ENCODE measurements at regions not wholly inside any gene's neighbourhood (a gene's known extent, or its start where the extent isn't known, plus 50 kb on each side); places are given as distances from the start of the nearest gene placed in this dataset.
A peak's percentile ranks its signal among the peaks of the same experiment; 100 is the strongest.

- H3K4me1 ChIP-seq: no peaks in the 10 kb centered on the region
- no peak overlapping the region for H3K9ac ChIP-seq (ENCODE audit: low read depth in 2 of 2, low read length in 2 of 2)
- H3K27me3 ChIP-seq: no peaks in the 10 kb centered on the region
- no peak for DNase-seq
- intact Hi-C loops (cut with DNase I): no loop called here
- H3K9me3 ChIP-seq: no peaks in the 10 kb centered on the region
- H3K27ac ChIP-seq: no peak overlapping the region
- TF ChIP-seq, protein P1, sequence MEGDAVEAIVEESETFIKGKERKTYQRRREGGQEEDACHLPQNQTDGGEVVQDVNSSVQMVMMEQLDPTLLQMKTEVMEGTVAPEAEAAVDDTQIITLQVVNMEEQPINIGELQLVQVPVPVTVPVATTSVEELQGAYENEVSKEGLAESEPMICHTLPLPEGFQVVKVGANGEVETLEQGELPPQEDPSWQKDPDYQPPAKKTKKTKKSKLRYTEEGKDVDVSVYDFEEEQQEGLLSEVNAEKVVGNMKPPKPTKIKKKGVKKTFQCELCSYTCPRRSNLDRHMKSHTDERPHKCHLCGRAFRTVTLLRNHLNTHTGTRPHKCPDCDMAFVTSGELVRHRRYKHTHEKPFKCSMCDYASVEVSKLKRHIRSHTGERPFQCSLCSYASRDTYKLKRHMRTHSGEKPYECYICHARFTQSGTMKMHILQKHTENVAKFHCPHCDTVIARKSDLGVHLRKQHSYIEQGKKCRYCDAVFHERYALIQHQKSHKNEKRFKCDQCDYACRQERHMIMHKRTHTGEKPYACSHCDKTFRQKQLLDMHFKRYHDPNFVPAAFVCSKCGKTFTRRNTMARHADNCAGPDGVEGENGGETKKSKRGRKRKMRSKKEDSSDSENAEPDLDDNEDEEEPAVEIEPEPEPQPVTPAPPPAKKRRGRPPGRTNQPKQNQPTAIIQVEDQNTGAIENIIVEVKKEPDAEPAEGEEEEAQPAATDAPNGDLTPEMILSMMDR (IDR thresholded peaks at IDR 0.05): no peak
- H3K4me3 ChIP-seq: no peak overlapping the region
- no peaks in the 10 kb centered on the region for H3K36me3 ChIP-seq
Observed at GRCh38 chr2:236726701-236727450, 157.3 kb downstream of the ACKR3 start.

DNA sequence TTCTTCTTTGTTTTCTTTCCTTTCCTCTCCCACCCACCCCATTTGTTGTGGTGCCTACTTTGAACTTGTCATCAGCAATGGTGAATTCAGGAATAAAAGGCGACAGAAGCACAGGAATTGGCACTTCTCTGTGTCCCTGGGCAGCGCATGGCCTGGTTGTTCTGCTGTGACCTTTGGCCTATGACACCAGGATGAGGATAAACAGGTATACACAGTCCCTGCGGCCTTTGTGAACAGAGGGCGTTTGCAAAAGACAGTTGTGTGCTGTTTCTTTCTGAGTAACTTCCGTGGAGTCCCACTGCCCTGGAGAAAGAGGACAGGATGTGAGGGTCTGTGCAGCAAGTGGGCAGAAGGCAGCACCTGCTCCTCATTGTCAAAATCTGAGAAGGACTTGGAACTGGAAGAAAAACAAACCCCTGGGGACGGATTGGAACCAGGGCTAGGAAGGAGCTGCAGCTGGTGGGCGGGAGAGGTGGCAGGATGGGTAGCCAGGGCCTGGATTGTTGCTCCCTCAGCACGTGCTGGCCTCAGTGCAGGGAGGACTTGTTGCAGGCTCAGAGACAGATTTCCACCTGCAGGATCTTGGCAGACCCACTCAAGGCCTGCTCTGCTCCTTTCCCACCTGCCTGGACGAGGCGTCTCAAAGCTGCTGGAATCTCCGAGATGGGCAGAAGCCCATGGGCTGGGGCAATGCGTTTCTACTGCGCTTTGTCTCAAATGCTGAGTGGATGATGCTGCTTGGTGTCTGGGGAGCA, 159.5 kb downstream of the ACKR3 start:
- Histone ChIP-seq H3K9me3 (no peaks in the 10 kb centered on the region), H3K4me1 (no peaks in the 10 kb centered on the region), H3K9ac (ENCODE audit: low read depth in 2 of 2, low read length in 2 of 2) (no peak overlapping the region), H3K27ac (no peak overlapping the region), H3K27me3 (no peaks in the 10 kb centered on the region), H3K36me3 (no peaks in the 10 kb centered on the region), H3K4me3 (no peak overlapping the region)
- intact Hi-C loops (cut with DNase I): no loop called here
- no peak for DNase-seq
- TF ChIP-seq, protein P1 (IDR thresholded peaks at IDR 0.05): no peak

- no peak overlapping the region for H3K4me3 ChIP-seq
- TF ChIP-seq, protein P1 (IDR thresholded peaks at IDR 0.05): no peak
- intact Hi-C loops (cut with DNase I): no loop called here
- no peaks in the 10 kb centered on the region for H3K9me3 ChIP-seq
- no peak for DNase-seq
- no peaks in the 10 kb centered on the region for H3K36me3 ChIP-seq
- no peaks in the 10 kb centered on the region for H3K27me3 ChIP-seq
- H3K27ac ChIP-seq: no peak overlapping the region
- H3K9ac ChIP-seq (ENCODE audit: low read depth in 2 of 2, low read length in 2 of 2): no peak overlapping the region
- H3K4me1 ChIP-seq: no peaks in the 10 kb centered on the region
Observed at GRCh38 chr2:236730393-236730792, 160.8 kb downstream of the ACKR3 start.

GRCh38 chr2:236731767-236732580, 162.3 kb downstream of the ACKR3 start:
- intact Hi-C loops (cut with DNase I): no loop called here
- no peaks in the 10 kb centered on the region for H3K27me3 ChIP-seq
- no peaks in the 10 kb centered on the region for H3K4me1 ChIP-seq
- no peaks in the 10 kb centered on the region for H3K36me3 ChIP-seq
- no peaks in the 10 kb centered on the region for H3K9me3 ChIP-seq
- no peak overlapping the region for H3K4me3 ChIP-seq
- TF ChIP-seq, protein P1 (IDR thresholded peaks at IDR 0.05): no peak
- DNase-seq: peak; percentile 35
- H3K9ac ChIP-seq (ENCODE audit: low read depth in 2 of 2, low read length in 2 of 2): no peak overlapping the region
- no peak overlapping the region for H3K27ac ChIP-seq

GRCh38 chr2:236733156-236733555, 163.5 kb downstream of the ACKR3 start:
- intact Hi-C loops (cut with DNase I): no loop called here
- Histone ChIP-seq H3K36me3 (no peaks in the 10 kb centered on the region), H3K27ac (no peak overlapping the region), H3K4me3 (no peak overlapping the region), H3K4me1 (no peaks in the 10 kb centered on the region), H3K9ac (ENCODE audit: low read depth in 2 of 2, low read length in 2 of 2) (no peak overlapping the region), H3K9me3 (no peaks in the 10 kb centered on the region), H3K27me3 (no peaks in the 10 kb centered on the region)
- no peak for DNase-seq
- TF ChIP-seq, protein P1 (IDR thresholded peaks at IDR 0.05): no peak
